Right lobe of liver (tissue), 4 donors: ENCODE measurements at regions not wholly inside any gene's neighbourhood (a gene's known extent, or its start where the extent isn't known, plus 50 kb on each side); places are given as distances from the start of the nearest gene placed in this dataset.
"Not testable (repeated sequence)": the region's sequence is repeated elsewhere in the genome, so short reads cannot be mapped to it uniquely, and the experiment has no call there.

Source experiments
- CTCF ChIP-seq, 4 donors: fragments of 200-600 bp in 3 of 4; fragments of 450-650 bp in 1 of 4; IDR thresholded peaks; one replicate each; pipeline versions ENCODE4 v1.5.1 to v1.8.0; 2016 to 2022; ENCODE audit warnings: antibody characterized with exemption in 4 of 4, mild to moderate bottlenecking in 2 of 4
- POLR2A ChIP-seq: fragments of 450-650 bp; IDR thresholded peaks from one replicate; pipeline ENCODE4 v1.6.1; 2017; ENCODE audit warnings: antibody characterized with exemption, mild to moderate bottlenecking
- donor health status: DM: no; HTN: no; CAD: no.
- donor health status: DM: no; HTN: no; CAD: no.
- donor health status: DM: no; HTN: yes; CAD: no.

GRCh38 chrY:22822690-22823089, 161.4 kb upstream of the BPY2 start:
- not testable (repeated sequence) for TF ChIP-seq CTCF (IDR thresholded peaks at IDR 0.05); POLR2A
